IMR-90 (cell line): ENCODE measurements at regions not wholly inside any gene's neighbourhood (a gene's known extent, or its start where the extent isn't known, plus 50 kb on each side); places are given as distances from the start of the nearest gene placed in this dataset.

ENCODE experiments used
- ATAC-seq: fragments of 200-7000 bp; cut with Tn5 transposase; 2 replicates; pipeline ENCODE4 v1.9.1; 2020; ENCODE audit warnings: low read depth, mild to moderate bottlenecking, moderate library complexity
- BruUV-seq: library from RNA; stranded (reverse); fragments of 400-500 nt; replicated peaks from 2 replicates; lab custom pipeline; 2021; lab: Mats Ljungman, UMichigan
- CTCF ChIA-PET: fragments of 300-600 bp; formaldehyde crosslinking; extraction: SDS; loops from one replicate; lab custom pipeline; 2021; ENCODE audit warnings: antibody characterized with exemption; lab: Yijun Ruan, JAX
- POLR2A ChIA-PET: fragments of 300-600 bp; sonication (Branson Sonifier 250); formaldehyde crosslinking; loops from one replicate; lab custom pipeline; 2022; ENCODE audit warnings: antibody characterized with exemption; ENCODE audit not compliant: unreplicated experiment; lab: Charles Lee
- DNase-seq: peaks from one replicate; pipeline ENCODE4 v3.0.0; 2013
- H2AFZ ChIP-seq: replicated peaks from 2 replicates; pipeline ENCODE3; 2013; ENCODE audit warnings: low read length, mild to moderate bottlenecking; ENCODE audit not compliant: poor library complexity
- H2AK5ac ChIP-seq: 2 replicates; pipeline ENCODE4 v1.6.1; 2013; ENCODE audit warnings: low read depth, low read length, inconsistent platforms
- H2AK9ac ChIP-seq: replicated peaks from 2 replicates; pipeline ENCODE3; 2013; ENCODE audit warnings: mild to moderate bottlenecking, low read depth, low read length, moderate library complexity; ENCODE audit not compliant: poor library complexity
- H2BK120ac ChIP-seq: 2 replicates; pipeline ENCODE4 v1.6.1; 2013; ENCODE audit warnings: low read depth, low read length, inconsistent platforms
- H2BK15ac ChIP-seq: 3 replicates; pipeline ENCODE4 v1.6.1; 2013; ENCODE audit warnings: low read depth, low read length, inconsistent platforms
- H2BK20ac ChIP-seq: 2 replicates; pipeline ENCODE4 v1.6.1; 2013; ENCODE audit warnings: low read depth, mild to moderate bottlenecking, inconsistent platforms, low read length, moderate library complexity
- H2BK5ac ChIP-seq: 2 replicates; pipeline ENCODE4 v1.6.1; 2013; ENCODE audit warnings: mild to moderate bottlenecking, low read depth, low read length, inconsistent platforms; ENCODE audit not compliant: poor library complexity, severe bottlenecking
- H3K14ac ChIP-seq: replicated peaks from 2 replicates; pipeline ENCODE4 v1.6.1; 2013; ENCODE audit warnings: low read depth, low read length, inconsistent platforms
- H3K18ac ChIP-seq: 2 replicates; pipeline ENCODE4 v1.6.1; 2013; ENCODE audit warnings: low read depth, low read length, control low read depth
- H3K23ac ChIP-seq: 2 replicates; pipeline ENCODE4 v1.6.1; 2013; ENCODE audit warnings: low read depth, low read length, inconsistent platforms
- H3K27ac ChIP-seq: 2 replicates; pipeline ENCODE4 v1.5.1; 2013; ENCODE audit warnings: mild to moderate bottlenecking, control low read depth, low read length; ENCODE audit not compliant: insufficient read depth
- H3K27me3 ChIP-seq: 2 replicates; pipeline ENCODE4 v1.6.1; 2013; ENCODE audit warnings: low read length; ENCODE audit not compliant: control insufficient read depth, insufficient read depth
- H3K36me3 ChIP-seq: 2 replicates; pipeline ENCODE4 v1.6.1; 2013; ENCODE audit warnings: low read length, mixed read lengths; ENCODE audit not compliant: control insufficient read depth, insufficient read depth
- H3K4ac ChIP-seq: 2 replicates; pipeline ENCODE4 v1.6.1; 2013; ENCODE audit warnings: low read depth, low read length, inconsistent platforms
- H3K4me1 ChIP-seq: 2 replicates; pipeline ENCODE4 v1.6.1; 2013; ENCODE audit warnings: low read length, mixed read lengths; ENCODE audit not compliant: control insufficient read depth, insufficient read depth
- H3K4me2 ChIP-seq: 2 replicates; pipeline ENCODE4 v1.6.1; 2013; ENCODE audit warnings: low read depth, mild to moderate bottlenecking, control low read depth, low read length, moderate library complexity
- H3K4me3 ChIP-seq: 2 replicates; pipeline ENCODE4 v1.5.1; 2013; ENCODE audit warnings: low read depth, mild to moderate bottlenecking, control low read depth, low read length, moderate library complexity; ENCODE audit not compliant: insufficient read depth
- H3K56ac ChIP-seq: 2 replicates; pipeline ENCODE4 v1.6.1; 2013; ENCODE audit warnings: low read length, inconsistent platforms; ENCODE audit not compliant: insufficient read depth; ENCODE audit errors: extremely low read depth
- H3K79me1 ChIP-seq, 2 experiments: 2 replicates each; pipeline ENCODE4 v1.6.1; 2013; ENCODE audit warnings: low read length in 2 of 2, inconsistent platforms in 1 of 2, low read depth in 1 of 2
- H3K9ac ChIP-seq: 2 replicates; pipeline ENCODE4 v1.6.1; 2013; ENCODE audit warnings: low read depth, low read length, control low read depth
- H3K9me1 ChIP-seq: 2 replicates; pipeline ENCODE4 v1.6.1; 2013; ENCODE audit warnings: low read length, inconsistent platforms; ENCODE audit not compliant: insufficient read depth
- H3K9me3 ChIP-seq: 2 replicates; pipeline ENCODE4 v1.6.1; 2013; ENCODE audit warnings: low read length; ENCODE audit not compliant: control insufficient read depth, insufficient read depth
- H4K20me1 ChIP-seq: 2 replicates; pipeline ENCODE4 v1.6.1; 2013; ENCODE audit warnings: low read length, inconsistent platforms; ENCODE audit not compliant: insufficient read depth
- H4K5ac ChIP-seq: 2 replicates; pipeline ENCODE4 v1.6.1; 2013; ENCODE audit warnings: mild to moderate bottlenecking, low read depth, low read length, control low read depth
- H4K8ac ChIP-seq, 2 experiments: 2 replicates each; pipeline ENCODE4 v1.6.1; 2013; ENCODE audit warnings: low read depth in 2 of 2, low read length in 2 of 2, control low read depth in 1 of 2, inconsistent platforms in 1 of 2
- H4K91ac ChIP-seq: 2 replicates; pipeline ENCODE4 v1.6.1; 2013; ENCODE audit warnings: low read depth, low read length, inconsistent platforms; ENCODE audit not compliant: insufficient read depth
- BHLHE40 ChIP-seq: fragments of 150-350 bp; IDR thresholded peaks from 2 replicates; pipeline ENCODE4 v1.6.1; 2016; ENCODE audit warnings: mild to moderate bottlenecking, low read depth, low read length
- CEBPB ChIP-seq: IDR thresholded peaks from 2 replicates; pipeline ENCODE4 v1.6.1; 2012; ENCODE audit warnings: low read depth, low read length, improper control_type of control experiment
- CTCF ChIP-seq: conservative IDR thresholded peaks from 2 replicates; pipeline ENCODE4 v1.5.1; 2012; ENCODE audit warnings: mild to moderate bottlenecking, low read depth, low read length, improper control_type of control experiment
- ELK1 ChIP-seq: fragments of 150-350 bp; IDR thresholded peaks from 2 replicates; pipeline ENCODE4 v1.6.1; 2016; ENCODE audit warnings: low read depth, mild to moderate bottlenecking, low read length, moderate library complexity, borderline replicate concordance
- FOS ChIP-seq: fragments of 150-350 bp; IDR thresholded peaks from 2 replicates; pipeline ENCODE4 v1.6.1; 2016; ENCODE audit warnings: low read depth, low read length
- MAFK ChIP-seq: IDR thresholded peaks from 2 replicates; pipeline ENCODE4 v1.6.1; 2012; ENCODE audit warnings: low read depth, low read length, improper control_type of control experiment
- MAZ ChIP-seq: IDR thresholded peaks from 2 replicates; pipeline ENCODE4 v1.6.1; 2012; ENCODE audit warnings: low read depth, mild to moderate bottlenecking, low read length, improper control_type of control experiment, moderate library complexity, borderline replicate concordance
- MXI1 ChIP-seq: IDR thresholded peaks from 2 replicates; pipeline ENCODE4 v1.6.1; 2012; ENCODE audit warnings: low read depth, mild to moderate bottlenecking, low read length, moderate library complexity, borderline replicate concordance
- POLR2A ChIP-seq: IDR thresholded peaks from 2 replicates; pipeline ENCODE4 v1.6.1; 2012; ENCODE audit warnings: mild to moderate bottlenecking, low read depth, low read length
- RAD21 ChIP-seq: IDR thresholded peaks from 2 replicates; pipeline ENCODE4 v1.6.1; 2012; ENCODE audit warnings: low read length, improper control_type of control experiment
- RCOR1 ChIP-seq: IDR thresholded peaks from 2 replicates; pipeline ENCODE4 v1.6.1; 2012; ENCODE audit warnings: mild to moderate bottlenecking, low read length, improper control_type of control experiment; ENCODE audit not compliant: insufficient replicate concordance
- RFX5 ChIP-seq: IDR thresholded peaks from 2 replicates; pipeline ENCODE4 v1.8.0; 2012; ENCODE audit warnings: low read depth, mild to moderate bottlenecking, low read length, moderate library complexity
- SMC3 ChIP-seq: fragments of 150-350 bp; IDR thresholded peaks from 2 replicates; pipeline ENCODE4 v1.6.1; 2016; ENCODE audit warnings: low read depth, mild to moderate bottlenecking, antibody characterized with exemption, low read length, moderate library complexity
- USF2 ChIP-seq: fragments of 150-350 bp; IDR thresholded peaks from 2 replicates; pipeline ENCODE4 v1.6.1; 2017; ENCODE audit warnings: mild to moderate bottlenecking, antibody characterized with exemption, low read length, low read depth
- WGBS, 2 experiments: methylation state at CpG; one replicate each; pipeline versions ENCODE4 v1.1.5 to v1.1.7; 2013; ENCODE audit warnings: missing lambda C conversion rate in 2 of 2; ENCODE audit not compliant: insufficient read length in 1 of 2; ENCODE audit errors: extremely low coverage in 2 of 2; 5-methylcytosine and 5-hydroxymethylcytosine counted together
- dilution Hi-C: fragments of 300-500 bp; cut with HindIII; formaldehyde crosslinking; loops from one replicate; pipeline ENCODE4 v1.14.3; 2018; ENCODE audit warnings: low sequenced_read_pairs; ENCODE audit not compliant: unreplicated experiment
- in situ Hi-C: fragments of 300-500 bp; cut with MboI; formaldehyde crosslinking; loops from 3 replicates; pipeline ENCODE4 v1.14.3; 2019; ENCODE audit warnings: low sequenced_read_pairs, inconsistent platforms, mixed read lengths
- intact Hi-C: fragments of 100-400 bp; cut with micrococcal nuclease; formaldehyde crosslinking; loops from 2 replicates; pipeline ENCODE4 v1.10.0; 2022

GRCh38 chr12:124110372-124110883 is 137.4 kb downstream of the ZNF664 start:
- no peak for ATAC-seq
- intact Hi-C loops, result no loop called here
- no peaks in the 10 kb centered on the region for H3K36me3 ChIP-seq
- in situ Hi-C loops, result no loop called here
- no peak overlapping the region for H3K14ac ChIP-seq
- no peak overlapping the region for H2BK120ac ChIP-seq
- no peak overlapping the region for H2BK5ac ChIP-seq
- H3K18ac ChIP-seq, result no peak overlapping the region
- H2BK20ac ChIP-seq, result no peak overlapping the region
- H4K5ac ChIP-seq, result no peak overlapping the region
- H3K56ac ChIP-seq, result no peak overlapping the region
- H3K9ac ChIP-seq, result no peak overlapping the region
- no TSS peak for BruUV-seq
- H3K4me2 ChIP-seq, result no peak overlapping the region
- POLR2A ChIA-PET, result no interaction called here
- no peaks in the 10 kb centered on the region for H3K79me1 ChIP-seq
- dilution Hi-C loops, result no loop called here
- H3K4me3 ChIP-seq, result no peak overlapping the region
- CTCF ChIA-PET, result no interaction called here
- no peak overlapping the region for H4K8ac ChIP-seq
- H4K20me1 ChIP-seq, result no peaks in the 10 kb centered on the region
- peaks cover 3% of the 10 kb centered on the region; the same call in 1 of the 2 replicates for H3K9me3 ChIP-seq
- peaks cover 4% of the 10 kb centered on the region; the same call in 1 of the 2 replicates for H3K27me3 ChIP-seq
- no peak overlapping the region for H2AFZ ChIP-seq
- H2AK9ac ChIP-seq, result no peak overlapping the region
- no peak overlapping the region for H4K91ac ChIP-seq
- TF ChIP-seq ELK1 (no peak), POLR2A (no peak), FOS (no peak), RFX5 (no peak), MAZ (no peak), RCOR1 (no peak), CTCF (no peak), RAD21 (no peak), SMC3 (no peak), MAFK (no peak), USF2 (no peak), CEBPB (no peak), BHLHE40 (no peak), MXI1 (no peak)
- no peaks in the 10 kb centered on the region for H3K4me1 ChIP-seq
- no peak overlapping the region for H2BK15ac ChIP-seq
- no peak overlapping the region for H3K4ac ChIP-seq
- DNase-seq, result no peak
- no peaks in the 10 kb centered on the region for H3K9me1 ChIP-seq
- H3K23ac ChIP-seq, result no peak overlapping the region
- WGBS, 2 experiments, result no CpG with 5 or more reads among the region's 2 CpGs
- H3K27ac ChIP-seq, result no peak overlapping the region
- no peak overlapping the region for H2AK5ac ChIP-seq
